Lung (tissue), 11 donors: ENCODE measurements at regions not wholly inside any gene's neighbourhood (a gene's known extent, or its start where the extent isn't known, plus 50 kb on each side); places are given as distances from the start of the nearest gene placed in this dataset.
"Not testable (repeated sequence)": the region's sequence is repeated elsewhere in the genome, so short reads cannot be mapped to it uniquely, and the experiment has no call there.

Experiments
- ATAC-seq: fragments of 200-7000 bp; cut with Tn5 transposase; one replicate; pipeline ENCODE4 v1.9.1; 2020; ENCODE audit warnings: moderate number of reproducible peaks; ENCODE audit not compliant: insufficient read depth, low FRiP score
- DNase-seq, 3 donors: peaks; one replicate each; pipeline ENCODE4 v3.0.0-alpha.2; 2013 to 2017
- H3K27ac ChIP-seq, 2 donors: one replicate each; pipeline ENCODE4 v1.5.1; 2013; ENCODE audit warnings: mild to moderate bottlenecking in 2 of 2, moderate library complexity in 2 of 2, control low read depth in 1 of 2, inconsistent platforms in 1 of 2, low read depth in 1 of 2, low read length in 1 of 2
- H3K27me3 ChIP-seq, 3 donors: one replicate each; pipeline ENCODE4 v1.5.1; 2013; ENCODE audit warnings: low read length in 2 of 3; ENCODE audit not compliant: control insufficient read depth in 3 of 3, insufficient read depth in 3 of 3
- H3K36me3 ChIP-seq, 4 donors: one replicate each; pipeline ENCODE4 v1.5.1; 2013; ENCODE audit warnings: low read length in 4 of 4, mild to moderate bottlenecking in 1 of 4, moderate library complexity in 1 of 4; ENCODE audit not compliant: control insufficient read depth in 4 of 4, insufficient read depth in 4 of 4
- H3K4me1 ChIP-seq, 5 donors: one replicate each; pipeline ENCODE4 v1.5.1; 2013; ENCODE audit warnings: low read length in 5 of 5, mild to moderate bottlenecking in 2 of 5, moderate library complexity in 1 of 5; ENCODE audit not compliant: control insufficient read depth in 5 of 5, insufficient read depth in 5 of 5
- H3K4me3 ChIP-seq: one replicate; pipeline ENCODE4 v1.5.1; 2013; ENCODE audit warnings: mild to moderate bottlenecking, control low read depth, moderate library complexity
- H3K9ac ChIP-seq, 2 donors: one replicate each; pipeline ENCODE4 v1.5.1; 2013; ENCODE audit warnings: low read length in 2 of 2, control low read depth in 1 of 2; ENCODE audit not compliant: insufficient read depth in 1 of 2
- H3K9me3 ChIP-seq, 4 donors: one replicate each; pipeline ENCODE4 v1.5.1; 2013; ENCODE audit warnings: low read length in 3 of 4, mild to moderate bottlenecking in 1 of 4, moderate library complexity in 1 of 4; ENCODE audit not compliant: control insufficient read depth in 4 of 4, insufficient read depth in 3 of 4
- CTCF ChIP-seq: IDR thresholded peaks from 2 replicates; pipeline ENCODE4 v1.5.1; 2012; ENCODE audit warnings: mild to moderate bottlenecking; ENCODE audit errors: control extremely low read depth, extremely low read depth
- WGBS, 2 donors: extraction: QIAGEN DNeasy Blood & Tissue Kit; methylation state at CpG; one replicate each; pipeline ENCODE4 v1.1.7; 2013; 5-methylcytosine and 5-hydroxymethylcytosine counted together
- donor health status: control.
- donor health status: control.
- donor health status: Bipolar disorder and iron deficiency.
- donor health status: healthy.
- donor health status: DM: yes; HTN: yes; CAD: no.

GRCh38 chr6:1215884-1216487, 95.9 kb upstream of the FOXQ1 start:
- no peaks in the 10 kb centered on the region for H3K36me3 ChIP-seq
- peak; percentile 19 for ATAC-seq
- TF ChIP-seq CTCF, result no peak
- 75 to 77% methylated on average over 11 of the region's 11 CpGs for WGBS, 2 donors
- H3K27ac ChIP-seq, result peak overlapping the region in 1 of 2 donors; percentile 52
- no peaks in the 10 kb centered on the region for H3K9me3 ChIP-seq
- H3K27me3 ChIP-seq, result no peaks in the 10 kb centered on the region
- no peak overlapping the region for H3K4me3 ChIP-seq
- peaks cover 0 to 3% (median 0%) of the 10 kb centered on the region in 5 donors for H3K4me1 ChIP-seq
- no peak for DNase-seq
- no peak overlapping the region for H3K9ac ChIP-seq

GRCh38 chr6:1215023-1215422, 96.9 kb upstream of the FOXQ1 start:
- H3K27ac ChIP-seq, result no peak overlapping the region
- no peak overlapping the region for H3K9ac ChIP-seq
- TF ChIP-seq CTCF, result no peak
- H3K4me1 ChIP-seq, result peaks cover 0 to 3% (median 0%) of the 10 kb centered on the region in 5 donors
- WGBS, 2 donors, result 85 to 88% methylated on average over 3 of the region's 3 CpGs
- H3K9me3 ChIP-seq, result no peaks in the 10 kb centered on the region
- H3K4me3 ChIP-seq, result no peak overlapping the region
- DNase-seq (no peak), ATAC-seq (no peak)
- no peaks in the 10 kb centered on the region for H3K27me3 ChIP-seq
- H3K36me3 ChIP-seq, result no peaks in the 10 kb centered on the region

- no peak overlapping the region for H3K9ac ChIP-seq
- no peak overlapping the region for H3K27ac ChIP-seq
- no peak for TF ChIP-seq CTCF
- peaks cover 0 to 3% (median 0%) of the 10 kb centered on the region in 5 donors for H3K4me1 ChIP-seq
- no peaks in the 10 kb centered on the region for H3K27me3 ChIP-seq
- DNase-seq, result no peak
- H3K9me3 ChIP-seq, result no peaks in the 10 kb centered on the region
- no peak overlapping the region for H3K4me3 ChIP-seq
- WGBS, 2 donors, result 57 to 66% methylated on average over 2 of the region's 2 CpGs
- H3K36me3 ChIP-seq, result no peaks in the 10 kb centered on the region
- ATAC-seq, result no peak
Observed at GRCh38 chr6:1212919-1213318, 99.0 kb upstream of the FOXQ1 start.

GRCh38 chr6:1212138-1212537, 99.8 kb upstream of the FOXQ1 start:
- H3K9me3 ChIP-seq, H3K9ac ChIP-seq, H3K4me3 ChIP-seq, H3K4me1 ChIP-seq, H3K27me3 ChIP-seq, H3K36me3 ChIP-seq, H3K27ac ChIP-seq, ATAC-seq, DNase-seq: not testable (repeated sequence)

- ATAC-seq, DNase-seq, H3K27ac ChIP-seq, H3K4me1 ChIP-seq, H3K9me3 ChIP-seq, H3K27me3 ChIP-seq, H3K4me3 ChIP-seq, H3K36me3 ChIP-seq, H3K9ac ChIP-seq: not testable (repeated sequence)
- 80 to 81% methylated on average over 1 of the region's 1 CpG for whole genome bisulfite sequencing, 2 donors
Observed at GRCh38 chr6:1210631-1211030, 101.3 kb upstream of the FOXQ1 start.
